Spleen (tissue), 7 donors: ENCODE measurements at regions not wholly inside any gene's neighbourhood (a gene's known extent, or its start where the extent isn't known, plus 50 kb on each side); places are given as distances from the start of the nearest gene placed in this dataset.

Experiments
- CTCF ChIP-seq, 11 experiments: fragments of 200-600 bp in 7 of 11; fragments of 450-650 bp in 4 of 11; sonication (generic) in 4 of 11; IDR thresholded peaks in 8 of 11; conservative IDR thresholded peaks in 3 of 11; 1 replicate in 7 of 11; 2 replicates in 4 of 11; pipeline versions ENCODE4 v1.4.0 to v1.8.0; 2016 to 2021; ENCODE audit warnings: antibody characterized with exemption in 11 of 11, inconsistent platforms in 4 of 11, mild to moderate bottlenecking in 1 of 11
- POLR2A ChIP-seq, 3 donors: fragments of 450-650 bp; IDR thresholded peaks; one replicate each; pipeline ENCODE4 v1.5.1; 2017; ENCODE audit warnings: antibody characterized with exemption in 3 of 3, mild to moderate bottlenecking in 1 of 3
- donor health status: DM: no; HTN: no; CAD: no; lungs with moderate emphysema.
- donor health status: DM: no; HTN: no; CAD: no.
- donor health status: DM: no; HTN: no; CAD: no.

GRCh38 chr11:64430645-64431044 is 71.7 kb downstream of the RPS6KA4 start:
- TF ChIP-seq CTCF (IDR thresholded peaks at IDR 0.05 in 8 of 11, conservative IDR thresholded peaks at IDR 0.05 in 3 of 11) (no peak), POLR2A (IDR thresholded peaks at IDR 0.05) (no peak)
